ENCODE measurements at regions not wholly inside any gene's neighbourhood (a gene's known extent, or its start where the extent isn't known, plus 50 kb on each side); places are given as distances from the start of the nearest gene placed in this dataset.

DNA sequence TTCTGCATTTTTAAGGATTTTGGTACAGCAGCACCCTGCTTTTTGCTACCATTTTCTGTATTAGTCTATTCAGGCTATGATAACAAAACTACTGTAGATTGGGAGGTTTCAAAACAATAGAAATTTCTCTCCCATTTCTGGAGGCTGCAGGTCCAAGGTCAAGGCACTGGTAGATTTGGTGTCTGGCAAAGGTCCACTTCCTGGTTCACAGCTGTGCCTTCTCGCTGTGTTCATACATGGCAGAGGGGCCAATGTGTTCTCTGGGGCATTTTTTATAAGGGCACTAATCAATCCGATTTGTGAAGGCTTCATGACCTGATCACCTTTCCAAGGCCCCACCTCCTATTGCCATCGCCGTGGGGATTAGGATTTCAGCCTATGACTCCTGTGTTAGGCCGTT lies 268.1 kb upstream of the RTL1 start:
- BruUV-seq (replicated peaks) = no TSS peak
- ATAC-seq (ENCODE audit: low read depth) (no peak), DNase-seq (no peak)
- Histone ChIP-seq H3K27ac (ENCODE audit: insufficient read depth, low read length) (no peak overlapping the region), H3K4me2 (ENCODE audit: low read depth, low read length) (no peak overlapping the region), H2BK5ac (ENCODE audit: low read depth, low read length, poor library complexity, severe bottlenecking) (no peak overlapping the region), H2BK20ac (ENCODE audit: low read depth, low read length) (no peak overlapping the region), H3K56ac (ENCODE audit: extremely low read depth, insufficient read depth, low read length) (no peak overlapping the region), H3K27me3 (ENCODE audit: control insufficient read depth, insufficient read depth, low read length) (peaks cover 1% of the 10 kb centered on the region; the same call in 1 of the 2 replicates), H2BK15ac (ENCODE audit: low read depth, low read length) (no peak overlapping the region), H3K9me3 (ENCODE audit: control insufficient read depth, insufficient read depth, low read length) (peaks cover 6% of the 10 kb centered on the region), H2AK5ac (ENCODE audit: low read depth, low read length) (no peak overlapping the region), H3K36me3 (ENCODE audit: control insufficient read depth, insufficient read depth, low read length) (no peaks in the 10 kb centered on the region), H4K20me1 (ENCODE audit: insufficient read depth, low read length) (no peaks in the 10 kb centered on the region), H3K79me1 (ENCODE audit: low read depth in 1 of 2, low read length in 2 of 2) (no peaks in the 10 kb centered on the region), H4K8ac (ENCODE audit: low read depth in 2 of 2, low read length in 2 of 2) (no peak overlapping the region), H3K4ac (ENCODE audit: low read depth, low read length) (no peak overlapping the region), H3K14ac (replicated peaks; ENCODE audit: low read depth, low read length) (no peak overlapping the region), H4K91ac (ENCODE audit: insufficient read depth, low read depth, low read length) (no peak overlapping the region), H2AFZ (replicated peaks; ENCODE audit: low read length, poor library complexity) (no peak overlapping the region), H3K4me1 (ENCODE audit: control insufficient read depth, insufficient read depth, low read length) (no peaks in the 10 kb centered on the region), H3K9me1 (ENCODE audit: insufficient read depth, low read length) (no peaks in the 10 kb centered on the region), H3K4me3 (ENCODE audit: insufficient read depth, low read depth, low read length) (no peak overlapping the region), H3K9ac (ENCODE audit: low read depth, low read length) (no peak overlapping the region), H2BK120ac (ENCODE audit: low read depth, low read length) (no peak overlapping the region), H3K23ac (ENCODE audit: low read depth, low read length) (no peak overlapping the region), H2AK9ac (replicated peaks; ENCODE audit: low read depth, low read length, poor library complexity) (no peak overlapping the region), H3K18ac (ENCODE audit: low read depth, low read length) (no peak overlapping the region), H4K5ac (ENCODE audit: low read depth, low read length) (no peak overlapping the region)
- in situ Hi-C loops (cut with MboI; ENCODE audit: low sequenced_read_pairs) (no loop called here), intact Hi-C loops (cut with micrococcal nuclease) (loop anchor here (2.0 kb wide), 1 partner anchor 173 kb away; no protein-coding TSS in a partner anchor), dilution Hi-C loops (cut with HindIII; ENCODE audit: low sequenced_read_pairs, unreplicated experiment) (no loop called here)
- TF ChIP-seq, protein P1, sequence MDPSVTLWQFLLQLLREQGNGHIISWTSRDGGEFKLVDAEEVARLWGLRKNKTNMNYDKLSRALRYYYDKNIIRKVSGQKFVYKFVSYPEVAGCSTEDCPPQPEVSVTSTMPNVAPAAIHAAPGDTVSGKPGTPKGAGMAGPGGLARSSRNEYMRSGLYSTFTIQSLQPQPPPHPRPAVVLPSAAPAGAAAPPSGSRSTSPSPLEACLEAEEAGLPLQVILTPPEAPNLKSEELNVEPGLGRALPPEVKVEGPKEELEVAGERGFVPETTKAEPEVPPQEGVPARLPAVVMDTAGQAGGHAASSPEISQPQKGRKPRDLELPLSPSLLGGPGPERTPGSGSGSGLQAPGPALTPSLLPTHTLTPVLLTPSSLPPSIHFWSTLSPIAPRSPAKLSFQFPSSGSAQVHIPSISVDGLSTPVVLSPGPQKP (IDR thresholded peaks at IDR 0.05; ENCODE audit: borderline replicate concordance, low read depth, low read length) = no peak
- TF ChIP-seq, protein P2, sequence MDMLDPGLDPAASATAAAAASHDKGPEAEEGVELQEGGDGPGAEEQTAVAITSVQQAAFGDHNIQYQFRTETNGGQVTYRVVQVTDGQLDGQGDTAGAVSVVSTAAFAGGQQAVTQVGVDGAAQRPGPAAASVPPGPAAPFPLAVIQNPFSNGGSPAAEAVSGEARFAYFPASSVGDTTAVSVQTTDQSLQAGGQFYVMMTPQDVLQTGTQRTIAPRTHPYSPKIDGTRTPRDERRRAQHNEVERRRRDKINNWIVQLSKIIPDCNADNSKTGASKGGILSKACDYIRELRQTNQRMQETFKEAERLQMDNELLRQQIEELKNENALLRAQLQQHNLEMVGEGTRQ (IDR thresholded peaks at IDR 0.05; ENCODE audit: low read depth, low read length) = no peak
- TF ChIP-seq FOS (IDR thresholded peaks at IDR 0.05; ENCODE audit: low read depth, low read length) = no peak
- TF ChIP-seq CEBPB (IDR thresholded peaks at IDR 0.05; ENCODE audit: low read depth, low read length) = no peak
- TF ChIP-seq BHLHE40 (IDR thresholded peaks at IDR 0.05; ENCODE audit: low read depth, low read length) = no peak
- no peak for TF ChIP-seq MAFK (IDR thresholded peaks at IDR 0.05; ENCODE audit: low read depth, low read length)
- no peak for TF ChIP-seq CHD1 (IDR thresholded peaks at IDR 0.05; ENCODE audit: low read depth, low read length)
- TF ChIP-seq RFX5 (IDR thresholded peaks at IDR 0.05; ENCODE audit: low read depth, low read length) = no peak
- ChIA-PET POLR2A (ENCODE audit: unreplicated experiment) (no interaction called here), CTCF (no interaction called here)
- no CpG with 5 or more reads among the region's 5 CpGs for WGBS, 2 experiments (ENCODE audit: extremely low coverage in 2 of 2, insufficient read length in 1 of 2)
